ENCODE measurements at regions not wholly inside any gene's neighbourhood (a gene's known extent, or its start where the extent isn't known, plus 50 kb on each side); places are given as distances from the start of the nearest gene placed in this dataset.

DNA sequence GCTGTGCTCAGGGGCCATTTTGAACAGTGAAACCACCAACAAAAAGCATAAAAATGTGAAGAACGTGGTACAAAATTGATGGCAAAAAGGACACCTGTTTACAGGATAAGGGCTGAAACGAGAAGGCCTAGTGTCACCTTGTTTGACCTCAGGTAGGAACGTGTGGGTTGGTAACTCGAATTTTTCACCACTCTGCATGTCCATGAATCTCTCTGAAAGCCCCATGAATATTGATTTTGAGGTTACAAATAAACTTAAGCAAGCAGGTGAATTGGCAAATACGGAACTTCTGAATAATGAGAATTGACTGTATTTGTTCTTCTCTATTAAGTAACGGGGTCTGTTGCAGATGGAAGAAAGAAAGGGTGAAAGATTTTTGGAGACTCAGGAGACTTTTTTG lies 59.6 kb upstream of the EDN1 start:
- BruUV-seq (replicated peaks) = no TSS peak
- intact Hi-C loops (cut with micrococcal nuclease; ENCODE audit: unreplicated experiment) = loop anchor here (5.0 kb wide), 2 partner anchors 528 to 643 kb away; no protein-coding TSS in a partner anchor
- CTCF ChIA-PET = no interaction called here

GRCh38 chr6:12232339-12232738 lies 57.8 kb upstream of the EDN1 start:
- BruUV-seq (replicated peaks) = no TSS peak
- intact Hi-C loops (cut with micrococcal nuclease; ENCODE audit: unreplicated experiment) = loop anchor here (5.0 kb wide), 2 partner anchors 530 to 645 kb away; no protein-coding TSS in a partner anchor
- Histone ChIP-seq H3K36me3 (ENCODE audit: insufficient read depth, low read length, poor library complexity, severe bottlenecking) (no peaks in the 10 kb centered on the region), H3K4me1 (ENCODE audit: insufficient read depth, low read length, poor library complexity, severe bottlenecking) (no peaks in the 10 kb centered on the region), H3K9me3 (ENCODE audit: low read depth, low read length, poor library complexity, severe bottlenecking) (no peaks in the 10 kb centered on the region), H3K27ac (ENCODE audit: low read depth, low read length, poor library complexity, severe bottlenecking) (no peak overlapping the region), H3K27me3 (replicated peaks; ENCODE audit: insufficient read depth, low read depth, low read length, poor library complexity) (no peaks in the 10 kb centered on the region), H3K4me3 (ENCODE audit: low read depth, low read length, poor library complexity, severe bottlenecking) (no peak overlapping the region)
- no peak for DNase-seq (ENCODE audit: low spot score)
- CTCF ChIA-PET = interaction anchor here (0.6 kb wide), 1 partner anchor 576 kb away, joined by 3 read pairs; no protein-coding TSS in a partner anchor
- no peak for TF ChIP-seq EZH2 (IDR thresholded peaks at IDR 0.05; ENCODE audit: borderline replicate concordance, low read depth, low read length, poor library complexity, severe bottlenecking)
- TF ChIP-seq, protein P1, sequence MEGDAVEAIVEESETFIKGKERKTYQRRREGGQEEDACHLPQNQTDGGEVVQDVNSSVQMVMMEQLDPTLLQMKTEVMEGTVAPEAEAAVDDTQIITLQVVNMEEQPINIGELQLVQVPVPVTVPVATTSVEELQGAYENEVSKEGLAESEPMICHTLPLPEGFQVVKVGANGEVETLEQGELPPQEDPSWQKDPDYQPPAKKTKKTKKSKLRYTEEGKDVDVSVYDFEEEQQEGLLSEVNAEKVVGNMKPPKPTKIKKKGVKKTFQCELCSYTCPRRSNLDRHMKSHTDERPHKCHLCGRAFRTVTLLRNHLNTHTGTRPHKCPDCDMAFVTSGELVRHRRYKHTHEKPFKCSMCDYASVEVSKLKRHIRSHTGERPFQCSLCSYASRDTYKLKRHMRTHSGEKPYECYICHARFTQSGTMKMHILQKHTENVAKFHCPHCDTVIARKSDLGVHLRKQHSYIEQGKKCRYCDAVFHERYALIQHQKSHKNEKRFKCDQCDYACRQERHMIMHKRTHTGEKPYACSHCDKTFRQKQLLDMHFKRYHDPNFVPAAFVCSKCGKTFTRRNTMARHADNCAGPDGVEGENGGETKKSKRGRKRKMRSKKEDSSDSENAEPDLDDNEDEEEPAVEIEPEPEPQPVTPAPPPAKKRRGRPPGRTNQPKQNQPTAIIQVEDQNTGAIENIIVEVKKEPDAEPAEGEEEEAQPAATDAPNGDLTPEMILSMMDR (conservative IDR thresholded peaks at IDR 0.05; ENCODE audit: low read depth, low read length) = no peak
- POLR2A ChIA-PET (ENCODE audit: low non-redundant PET) = no interaction called here

More for the DNA sequence above, 59.6 kb upstream of the EDN1 start:
- H3K4me3 ChIP-seq (ENCODE audit: low read depth, low read length, poor library complexity, severe bottlenecking) = no peak overlapping the region
- H3K4me1 ChIP-seq (ENCODE audit: insufficient read depth, low read length, poor library complexity, severe bottlenecking) = no peaks in the 10 kb centered on the region
- H3K27me3 ChIP-seq (replicated peaks; ENCODE audit: insufficient read depth, low read depth, low read length, poor library complexity) = no peaks in the 10 kb centered on the region
- no peaks in the 10 kb centered on the region for H3K36me3 ChIP-seq (ENCODE audit: insufficient read depth, low read length, poor library complexity, severe bottlenecking)
- TF ChIP-seq, protein P1 (conservative IDR thresholded peaks at IDR 0.05; ENCODE audit: low read depth, low read length) = no peak
- no peak for TF ChIP-seq EZH2 (IDR thresholded peaks at IDR 0.05; ENCODE audit: borderline replicate concordance, low read depth, low read length, poor library complexity, severe bottlenecking)
- no peak overlapping the region for H3K27ac ChIP-seq (ENCODE audit: low read depth, low read length, poor library complexity, severe bottlenecking)
- POLR2A ChIA-PET (ENCODE audit: low non-redundant PET) = no interaction called here
- no peak for DNase-seq (ENCODE audit: low spot score)
- H3K9me3 ChIP-seq (ENCODE audit: low read depth, low read length, poor library complexity, severe bottlenecking) = no peaks in the 10 kb centered on the region

- DNase-seq (ENCODE audit: low spot score) = no peak
- no peaks in the 10 kb centered on the region for H3K36me3 ChIP-seq (ENCODE audit: insufficient read depth, low read length, poor library complexity, severe bottlenecking)
- no TSS peak for BruUV-seq (replicated peaks)
- no peak overlapping the region for H3K27ac ChIP-seq (ENCODE audit: low read depth, low read length, poor library complexity, severe bottlenecking)
- TF ChIP-seq, protein P1 (conservative IDR thresholded peaks at IDR 0.05; ENCODE audit: low read depth, low read length) = no peak
- TF ChIP-seq EZH2 (IDR thresholded peaks at IDR 0.05; ENCODE audit: borderline replicate concordance, low read depth, low read length, poor library complexity, severe bottlenecking) = no peak
- H3K4me3 ChIP-seq (ENCODE audit: low read depth, low read length, poor library complexity, severe bottlenecking) = no peak overlapping the region
- intact Hi-C loops (cut with micrococcal nuclease; ENCODE audit: unreplicated experiment) = loop anchor here (5.0 kb wide), 2 partner anchors 531 to 646 kb away; no protein-coding TSS in a partner anchor
- ChIA-PET POLR2A (ENCODE audit: low non-redundant PET) (no interaction called here), CTCF (interaction anchor here (0.6 kb wide), 1 partner anchor 577 kb away, joined by 3 read pairs; no protein-coding TSS in a partner anchor)
- no peaks in the 10 kb centered on the region for H3K27me3 ChIP-seq (replicated peaks; ENCODE audit: insufficient read depth, low read depth, low read length, poor library complexity)
- H3K9me3 ChIP-seq (ENCODE audit: low read depth, low read length, poor library complexity, severe bottlenecking) = no peaks in the 10 kb centered on the region
- no peaks in the 10 kb centered on the region for H3K4me1 ChIP-seq (ENCODE audit: insufficient read depth, low read length, poor library complexity, severe bottlenecking)
Measured at GRCh38 chr6:12232821-12233220, 57.3 kb upstream of the EDN1 start.

All from A673 (cell line).